Right cardiac atrium (tissue), 5 donors: ENCODE measurements at regions not wholly inside any gene's neighbourhood (a gene's known extent, or its start where the extent isn't known, plus 50 kb on each side); places are given as distances from the start of the nearest gene placed in this dataset.

Source experiments
- ATAC-seq, 2 donors: fragments of 200-7000 bp; cut with Tn5 transposase; one replicate each; pipeline versions ENCODE4 v1.8.0 to v1.9.1; 2020; ENCODE audit warnings: moderate library complexity in 2 of 2, mild to moderate bottlenecking in 1 of 2
- DNase-seq, 3 donors: peaks; one replicate each; pipeline ENCODE4 v3.0.0-alpha.2; 2020
- H3K27ac ChIP-seq: one replicate; pipeline ENCODE4 v1.5.1; 2013; ENCODE audit warnings: mild to moderate bottlenecking, low read length, control low read depth, moderate library complexity
- H3K27me3 ChIP-seq: one replicate; pipeline ENCODE4 v1.6.1; 2013; ENCODE audit not compliant: control insufficient read depth, insufficient read depth
- H3K4me1 ChIP-seq: one replicate; pipeline ENCODE4 v1.6.1; 2013; ENCODE audit warnings: low read length; ENCODE audit not compliant: control insufficient read depth, insufficient read depth
- H3K4me3 ChIP-seq: one replicate; pipeline ENCODE4 v1.5.1; 2013; ENCODE audit warnings: low read length, control low read depth
- H3K9me3 ChIP-seq: one replicate; pipeline ENCODE4 v1.6.1; 2013; ENCODE audit warnings: low read length; ENCODE audit not compliant: control insufficient read depth
- WGBS: extraction: QIAGEN DNeasy Blood & Tissue Kit; methylation state at CpG from one replicate; pipeline ENCODE4 v1.1.7; 2013; 5-methylcytosine and 5-hydroxymethylcytosine counted together
- intact Hi-C, 4 donors: fragments of 100-400 bp; cut with DNase I; formaldehyde crosslinking; loops; one replicate each; pipeline versions ENCODE4 v1.11.0 to v1.14.0; 2022 to 2023
- donor health status: healthy with polysubstance abuse.
- donor health status: DM: no; HTN: yes; CAD: no.
- donor health status: DM: no; HTN: no; CAD: no.
- donor health status: DM: no; HTN: yes; CAD: no; lungs with severe emphysema.
- donor health status: DM: yes; HTN: yes; CAD: no.

GRCh38 chr11:86155200-86155844 is 86.4 kb upstream of the PICALM start:
- ATAC-seq (no peak), DNase-seq (no peak)
- H3K27me3 ChIP-seq: no peaks in the 10 kb centered on the region
- WGBS: 96% methylated on average over 7 of the region's 7 CpGs
- no peak overlapping the region for H3K27ac ChIP-seq
- H3K4me1 ChIP-seq: peaks cover 18% of the 10 kb centered on the region
- no peak overlapping the region for H3K4me3 ChIP-seq
- intact Hi-C loops: no loop called here
- no peaks in the 10 kb centered on the region for H3K9me3 ChIP-seq

- Histone ChIP-seq H3K4me3 (no peak overlapping the region), H3K27me3 (no peaks in the 10 kb centered on the region), H3K27ac (no peak overlapping the region), H3K4me1 (peaks cover 15% of the 10 kb centered on the region), H3K9me3 (no peaks in the 10 kb centered on the region)
- intact Hi-C loops: no loop called here
- 48% methylated on average over 1 of the region's 1 CpG for WGBS
- ATAC-seq (no peak), DNase-seq (no peak)
These were observed 84.6 kb upstream of the PICALM start for GRCh38 chr11:86153439-86153838.

GRCh38 chr11:86152901-86153300 is 84.0 kb upstream of the PICALM start:
- WGBS: 98% methylated on average over 2 of the region's 2 CpGs

GRCh38 chr11:86152006-86152862 is 83.3 kb upstream of the PICALM start:
- Histone ChIP-seq H3K4me3 (no peak overlapping the region), H3K27ac (peak overlapping the region; percentile 79), H3K9me3 (no peaks in the 10 kb centered on the region), H3K4me1 (peaks cover 15% of the 10 kb centered on the region), H3K27me3 (no peaks in the 10 kb centered on the region)
- DNase-seq (peak in 1 of 3 donors; percentile 23), ATAC-seq (peak; percentile 8 to 41)
- intact Hi-C loops: no loop called here
- 33% methylated on average over 2 of the region's 2 CpGs for WGBS

More at GRCh38 chr11:86152901-86153300, 84.0 kb upstream of the PICALM start:
- Histone ChIP-seq H3K27me3 (no peaks in the 10 kb centered on the region), H3K4me1 (peaks cover 15% of the 10 kb centered on the region), H3K9me3 (no peaks in the 10 kb centered on the region), H3K27ac (no peak overlapping the region), H3K4me3 (no peak overlapping the region)
- intact Hi-C loops: no loop called here
- ATAC-seq (no peak), DNase-seq (no peak)

DNA sequence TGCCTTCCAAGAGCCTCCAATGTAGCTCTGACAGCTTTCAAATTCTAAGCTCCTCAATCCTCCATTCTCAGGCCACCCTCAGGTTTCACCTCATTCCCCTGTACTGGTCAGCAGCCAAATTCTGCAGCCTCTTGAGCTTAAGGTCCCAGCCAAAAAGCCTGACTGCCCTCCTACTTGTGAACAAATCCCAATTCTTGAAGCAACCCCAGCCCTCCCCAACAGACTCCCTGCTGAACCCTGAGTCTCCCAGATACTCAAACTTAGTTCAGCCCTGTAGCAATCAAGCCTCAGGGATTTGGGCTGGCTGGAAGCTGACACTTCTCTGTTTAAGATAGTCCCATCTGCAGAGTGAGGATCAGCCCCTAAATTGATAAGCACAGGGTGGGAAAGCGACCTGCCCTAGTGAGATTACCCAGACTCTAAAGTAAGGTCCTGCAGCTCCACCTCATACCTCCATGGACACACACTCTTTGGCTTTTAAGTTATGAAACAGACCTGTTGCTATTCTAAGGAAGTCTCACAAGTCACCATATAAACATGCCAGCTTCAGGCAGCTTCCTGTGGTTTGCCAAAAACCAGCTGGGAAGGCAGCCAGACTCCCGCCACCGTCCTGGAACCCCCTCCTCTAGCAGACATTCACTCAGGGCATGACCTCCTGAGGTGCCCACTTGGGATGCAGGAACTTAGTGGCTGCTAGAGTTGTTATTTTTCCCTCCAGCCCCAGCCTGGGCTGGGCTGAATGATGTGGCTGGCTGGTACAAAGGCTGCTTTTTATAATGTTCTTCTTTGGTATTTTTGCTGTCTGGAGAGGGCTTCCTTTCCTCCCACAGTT is 82.5 kb upstream of the PICALM start:
- Histone ChIP-seq H3K4me1 (peaks cover 15% of the 10 kb centered on the region), H3K27me3 (no peaks in the 10 kb centered on the region), H3K4me3 (no peak overlapping the region), H3K9me3 (no peaks in the 10 kb centered on the region), H3K27ac (peak overlapping the region; percentile 79)
- ATAC-seq (peak; percentile 70 to 85), DNase-seq (peak; percentile 41 to 77 (median 60))
- intact Hi-C loops: no loop called here
- 6% methylated on average over 3 of the region's 3 CpGs for WGBS

- H3K9me3 ChIP-seq: no peaks in the 10 kb centered on the region
- WGBS: 62% methylated on average over 2 of the region's 2 CpGs
- ATAC-seq (no peak), DNase-seq (no peak)
- H3K4me1 ChIP-seq: peaks cover 15% of the 10 kb centered on the region
- peak overlapping the region; percentile 79 for H3K27ac ChIP-seq
- intact Hi-C loops: no loop called here
- H3K4me3 ChIP-seq: no peak overlapping the region
- no peaks in the 10 kb centered on the region for H3K27me3 ChIP-seq
These were observed 81.9 kb upstream of the PICALM start for GRCh38 chr11:86150847-86151173.

DNA sequence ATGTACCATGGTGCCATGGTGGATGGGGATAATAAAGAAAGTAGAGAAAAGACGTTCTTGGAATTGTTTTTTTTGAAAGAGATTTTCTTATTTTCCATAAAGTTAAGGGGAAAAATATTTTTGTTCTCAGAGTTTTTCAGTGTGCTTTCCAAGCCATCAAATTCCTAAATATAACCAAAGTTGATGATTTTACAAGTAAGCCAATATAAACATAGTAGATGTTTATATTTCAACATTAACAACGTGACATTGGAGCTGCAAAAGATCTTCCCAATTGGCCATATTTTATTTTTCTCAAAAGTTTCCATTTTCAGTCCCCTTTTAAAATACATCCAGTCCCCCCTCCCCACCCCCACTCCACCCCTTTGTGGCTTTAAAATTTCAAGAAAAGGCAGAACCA is 80.9 kb upstream of the PICALM start:
- Histone ChIP-seq H3K4me1 (peaks cover 15% of the 10 kb centered on the region), H3K27ac (no peak overlapping the region), H3K27me3 (no peaks in the 10 kb centered on the region), H3K4me3 (no peak overlapping the region), H3K9me3 (no peaks in the 10 kb centered on the region)
- DNase-seq (no peak), ATAC-seq (no peak)
- WGBS: 70% methylated on average over 2 of the region's 2 CpGs
- intact Hi-C loops: no loop called here

- intact Hi-C loops: no loop called here
- ATAC-seq: no peak
- 87% methylated on average over 3 of the region's 3 CpGs for WGBS
These were observed 79.5 kb upstream of the PICALM start for GRCh38 chr11:86148345-86148747.

GRCh38 chr11:86147004-86147403 is 78.1 kb upstream of the PICALM start:
- Histone ChIP-seq H3K27me3 (no peaks in the 10 kb centered on the region), H3K9me3 (no peaks in the 10 kb centered on the region), H3K4me1 (peaks cover 13% of the 10 kb centered on the region), H3K4me3 (no peak overlapping the region), H3K27ac (no peak overlapping the region)
- intact Hi-C loops: no loop called here
- DNase-seq (no peak), ATAC-seq (no peak)
- 87% methylated on average over 3 of the region's 3 CpGs for WGBS

More at GRCh38 chr11:86148345-86148747, 79.5 kb upstream of the PICALM start:
- H3K9me3 ChIP-seq: no peaks in the 10 kb centered on the region
- no peak for DNase-seq
- no peak overlapping the region for H3K4me3 ChIP-seq
- H3K4me1 ChIP-seq: peaks cover 15% of the 10 kb centered on the region
- H3K27me3 ChIP-seq: no peaks in the 10 kb centered on the region
- no peak overlapping the region for H3K27ac ChIP-seq

GRCh38 chr11:86145439-86146156 is 76.7 kb upstream of the PICALM start:
- Histone ChIP-seq H3K9me3 (no peaks in the 10 kb centered on the region), H3K4me3 (no peak overlapping the region), H3K27me3 (no peaks in the 10 kb centered on the region), H3K27ac (no peak overlapping the region), H3K4me1 (peaks cover 2% of the 10 kb centered on the region)
- DNase-seq (no peak), ATAC-seq (no peak)
- intact Hi-C loops: no loop called here
- WGBS: 79% methylated on average over 5 of the region's 5 CpGs
